Fibroblast of upper back skin (primary cell): ENCODE measurements at regions not wholly inside any gene's neighbourhood (a gene's known extent, or its start where the extent isn't known, plus 50 kb on each side); places are given as distances from the start of the nearest gene placed in this dataset.

ENCODE experiments used
- DNase-seq: peaks from one replicate; pipeline ENCODE4 v3.0.0-alpha.2; 2013

GRCh38 chr4:71287305-71287704 is 51.5 kb upstream of the SLC4A4 start:
- DNase-seq = no peak

GRCh38 chr4:71288875-71289274 is 49.9 kb upstream of the SLC4A4 start:
- DNase-seq = no peak
